Brain microvascular endothelial cell (primary cell): ENCODE measurements at regions not wholly inside any gene's neighbourhood (a gene's known extent, or its start where the extent isn't known, plus 50 kb on each side); places are given as distances from the start of the nearest gene placed in this dataset.

Experiments used
- DNase-seq: peaks from one replicate; pipeline ENCODE4 v3.0.0-alpha.2; 2020
- H3K27ac ChIP-seq: fragments of 250-450 bp; sonication (Bioruptor Pico); 2 replicates; pipeline ENCODE4 v1.5.1; 2020; ENCODE audit warnings: mild to moderate bottlenecking, moderate library complexity
- H3K27me3 ChIP-seq: fragments of 250-450 bp; sonication (Bioruptor Pico); replicated peaks from 2 replicates; pipeline ENCODE4 v1.5.1; 2020; ENCODE audit warnings: mild to moderate bottlenecking
- H3K36me3 ChIP-seq: fragments of 250-450 bp; sonication (Bioruptor Pico); replicated peaks from 2 replicates; pipeline ENCODE4 v1.5.1; 2020; ENCODE audit warnings: mild to moderate bottlenecking
- H3K4me3 ChIP-seq: 2 replicates; pipeline ENCODE4 v1.5.1; 2011; ENCODE audit warnings: low read depth, mild to moderate bottlenecking, control low read depth, low read length, moderate library complexity
- CTCF ChIP-seq: IDR thresholded peaks from 2 replicates; pipeline ENCODE4 v1.5.1; 2011; ENCODE audit warnings: low read depth, mild to moderate bottlenecking, moderate library complexity, low read length, control low read depth, inconsistent platforms; ENCODE audit errors: missing control alignments
- in situ Hi-C: cut with HindIII; loops from 2 replicates; pipeline ENCODE4 v1.10.0; 2017; ENCODE audit warnings: low sequenced_read_pairs, low pct_ligation_motif_present

GRCh38 chr22:49433717-49434611, 393.7 kb downstream of the BRD1 start:
- in situ Hi-C loops: no loop called here
- H3K36me3 ChIP-seq: no peaks in the 10 kb centered on the region
- DNase-seq: no peak
- H3K27me3 ChIP-seq: no peaks in the 10 kb centered on the region
- H3K27ac ChIP-seq: no peak overlapping the region
- no peak for TF ChIP-seq CTCF
- H3K4me3 ChIP-seq: no peak overlapping the region

- in situ Hi-C loops: no loop called here
- Histone ChIP-seq H3K27ac (no peak overlapping the region), H3K27me3 (no peaks in the 10 kb centered on the region), H3K36me3 (no peaks in the 10 kb centered on the region), H3K4me3 (no peak overlapping the region)
- DNase-seq: no peak
- no peak for TF ChIP-seq CTCF
These were observed 394.7 kb downstream of the BRD1 start for GRCh38 chr22:49432897-49433443.

GRCh38 chr22:49432211-49432896, 395.3 kb downstream of the BRD1 start:
- DNase-seq: no peak
- H3K36me3 ChIP-seq: no peaks in the 10 kb centered on the region
- in situ Hi-C loops: no loop called here
- TF ChIP-seq CTCF: no peak
- no peak overlapping the region for H3K27ac ChIP-seq
- H3K4me3 ChIP-seq: no peak overlapping the region
- no peaks in the 10 kb centered on the region for H3K27me3 ChIP-seq

DNA sequence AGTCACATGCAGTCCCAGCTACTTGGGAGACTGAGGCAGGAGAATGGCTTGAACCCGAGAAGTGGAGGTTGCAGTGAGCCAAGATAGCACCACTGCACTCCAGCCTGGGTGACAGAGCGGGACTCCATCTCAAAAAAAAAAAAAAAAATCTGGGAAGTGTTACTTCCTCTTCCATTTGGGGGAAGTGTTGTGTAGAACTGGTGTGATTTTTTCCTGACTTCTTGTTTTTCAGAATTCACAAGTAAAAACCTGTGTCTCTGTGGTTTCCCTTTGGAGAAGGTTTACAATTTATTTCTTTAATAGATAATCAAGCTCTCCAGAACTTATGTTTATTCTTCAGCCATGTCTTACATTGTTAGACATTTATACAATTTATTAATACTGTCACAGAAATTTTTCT, 396.1 kb downstream of the BRD1 start:
- no peaks in the 10 kb centered on the region for H3K36me3 ChIP-seq
- no peak overlapping the region for H3K27ac ChIP-seq
- no peak overlapping the region for H3K4me3 ChIP-seq
- TF ChIP-seq CTCF: no peak
- in situ Hi-C loops: no loop called here
- no peaks in the 10 kb centered on the region for H3K27me3 ChIP-seq
- no peak for DNase-seq

DNA sequence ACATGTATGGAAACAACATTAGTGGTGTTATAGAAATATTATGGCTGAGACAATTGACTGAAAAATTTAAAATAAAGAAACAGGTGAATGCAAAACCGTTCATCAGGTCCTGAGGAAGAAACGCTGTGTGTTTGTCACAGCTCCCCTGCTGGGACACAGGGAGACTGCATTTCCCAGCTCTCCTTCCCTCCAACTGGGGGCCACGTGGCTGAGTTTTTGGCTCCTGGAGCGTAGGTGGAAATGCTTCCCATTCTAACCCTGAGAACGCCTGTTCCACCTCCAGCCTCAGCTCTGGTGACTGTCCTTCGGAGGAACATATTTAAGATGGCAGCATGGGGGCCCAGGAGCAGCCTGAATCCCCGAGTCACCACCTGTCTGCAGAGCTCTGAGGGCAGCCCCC, 398.6 kb downstream of the BRD1 start:
- in situ Hi-C loops: no loop called here
- no peaks in the 10 kb centered on the region for H3K36me3 ChIP-seq
- TF ChIP-seq CTCF: no peak
- no peak for DNase-seq
- H3K27ac ChIP-seq: no peak overlapping the region
- no peak overlapping the region for H3K4me3 ChIP-seq
- H3K27me3 ChIP-seq: no peaks in the 10 kb centered on the region
